GM12874 (cell line): ENCODE measurements at regions not wholly inside any gene's neighbourhood (a gene's known extent, or its start where the extent isn't known, plus 50 kb on each side); places are given as distances from the start of the nearest gene placed in this dataset.
A peak's percentile ranks its signal among the peaks of the same experiment; 100 is the strongest.

Experiments used
- TF ChIP-seq, protein P1 (sequence below): IDR thresholded peaks from 2 replicates; pipeline ENCODE4 v1.5.1; 2011; ENCODE audit warnings: low read depth, mild to moderate bottlenecking, control low read depth, low read length, moderate library complexity; ENCODE audit not compliant: insufficient read depth

DNA sequence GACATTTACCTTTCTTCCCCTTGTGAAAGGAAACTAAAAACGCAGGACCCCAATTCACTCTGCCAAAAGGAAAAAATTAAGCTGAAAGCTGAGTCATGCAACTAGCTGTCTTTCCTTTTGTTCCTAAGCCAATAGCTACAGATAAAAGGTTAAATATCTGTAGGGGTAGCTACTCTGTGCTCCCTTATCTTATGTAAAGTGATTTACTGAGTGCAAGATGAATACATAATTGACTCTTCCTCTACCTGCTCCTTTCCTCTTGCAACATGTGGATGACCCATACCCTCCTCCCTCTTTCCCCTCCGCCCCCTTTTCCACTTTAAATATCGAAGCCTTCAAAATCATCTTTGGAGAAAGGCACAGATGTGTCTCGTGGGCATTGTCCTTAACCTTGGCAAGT is 68.0 kb upstream of the ZNF157 start:
- TF ChIP-seq, protein P1, sequence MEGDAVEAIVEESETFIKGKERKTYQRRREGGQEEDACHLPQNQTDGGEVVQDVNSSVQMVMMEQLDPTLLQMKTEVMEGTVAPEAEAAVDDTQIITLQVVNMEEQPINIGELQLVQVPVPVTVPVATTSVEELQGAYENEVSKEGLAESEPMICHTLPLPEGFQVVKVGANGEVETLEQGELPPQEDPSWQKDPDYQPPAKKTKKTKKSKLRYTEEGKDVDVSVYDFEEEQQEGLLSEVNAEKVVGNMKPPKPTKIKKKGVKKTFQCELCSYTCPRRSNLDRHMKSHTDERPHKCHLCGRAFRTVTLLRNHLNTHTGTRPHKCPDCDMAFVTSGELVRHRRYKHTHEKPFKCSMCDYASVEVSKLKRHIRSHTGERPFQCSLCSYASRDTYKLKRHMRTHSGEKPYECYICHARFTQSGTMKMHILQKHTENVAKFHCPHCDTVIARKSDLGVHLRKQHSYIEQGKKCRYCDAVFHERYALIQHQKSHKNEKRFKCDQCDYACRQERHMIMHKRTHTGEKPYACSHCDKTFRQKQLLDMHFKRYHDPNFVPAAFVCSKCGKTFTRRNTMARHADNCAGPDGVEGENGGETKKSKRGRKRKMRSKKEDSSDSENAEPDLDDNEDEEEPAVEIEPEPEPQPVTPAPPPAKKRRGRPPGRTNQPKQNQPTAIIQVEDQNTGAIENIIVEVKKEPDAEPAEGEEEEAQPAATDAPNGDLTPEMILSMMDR, result no peak

DNA sequence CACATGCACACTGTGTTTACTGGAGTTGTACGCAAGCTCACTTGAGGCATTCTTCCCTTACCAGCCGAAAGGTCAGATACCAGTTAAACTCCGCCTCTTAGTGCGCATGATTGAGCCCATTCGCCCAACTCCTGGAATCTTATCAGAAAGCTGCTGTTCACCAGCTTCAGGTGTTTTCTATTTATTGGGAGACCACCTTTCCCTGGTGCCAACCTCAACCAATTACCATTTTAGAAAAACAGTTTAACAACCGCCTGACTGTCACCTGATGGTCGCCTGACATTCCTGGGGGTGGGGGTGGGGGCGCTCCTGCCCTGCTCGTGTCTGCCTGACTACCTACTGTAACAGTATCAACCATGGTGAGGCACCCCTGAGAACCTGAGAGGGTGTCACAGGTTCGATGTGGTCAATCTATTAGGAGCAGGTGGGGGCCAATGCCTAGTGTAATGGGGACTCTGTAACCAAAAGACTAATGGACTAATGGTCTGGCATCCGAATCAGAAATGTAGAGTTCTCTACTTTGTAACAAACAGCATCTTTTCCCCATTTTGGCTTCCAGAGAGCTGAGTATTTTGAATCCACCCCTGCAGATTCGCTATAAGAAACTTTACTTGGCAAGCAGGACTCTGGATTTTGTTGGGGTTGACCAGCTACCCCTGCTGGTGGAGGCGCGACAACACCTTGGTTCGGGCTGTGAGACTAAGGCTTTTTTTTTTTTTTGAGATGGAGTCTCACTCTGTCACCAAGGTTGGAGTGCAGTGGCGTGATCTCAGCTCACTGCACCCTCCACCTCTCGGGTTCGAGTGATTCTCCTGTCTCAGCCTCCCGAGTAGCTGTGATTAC is 58.2 kb upstream of the ZNF157 start:
- TF ChIP-seq, protein P1, result peak; percentile 46

DNA sequence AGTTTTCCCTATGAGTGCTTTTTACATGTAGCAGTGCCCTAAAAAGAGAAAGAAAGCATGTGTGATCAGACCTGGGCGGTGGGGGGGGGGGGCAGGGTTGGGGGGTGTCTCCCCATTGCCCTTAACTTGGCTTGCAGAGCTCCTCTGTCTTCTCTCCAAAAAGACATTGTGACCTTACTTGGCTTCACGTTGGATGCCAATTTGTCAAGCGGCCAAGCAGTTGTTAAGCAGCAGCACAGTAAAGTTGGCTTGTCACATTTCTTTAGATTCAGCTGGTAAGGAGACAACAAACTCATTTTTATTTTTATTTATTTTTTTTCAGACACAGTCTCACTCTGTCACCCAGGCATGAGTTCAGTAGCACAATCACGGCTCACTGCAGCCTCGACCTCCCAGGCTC is 57.3 kb upstream of the ZNF157 start:
- TF ChIP-seq, protein P1, result no peak

DNA sequence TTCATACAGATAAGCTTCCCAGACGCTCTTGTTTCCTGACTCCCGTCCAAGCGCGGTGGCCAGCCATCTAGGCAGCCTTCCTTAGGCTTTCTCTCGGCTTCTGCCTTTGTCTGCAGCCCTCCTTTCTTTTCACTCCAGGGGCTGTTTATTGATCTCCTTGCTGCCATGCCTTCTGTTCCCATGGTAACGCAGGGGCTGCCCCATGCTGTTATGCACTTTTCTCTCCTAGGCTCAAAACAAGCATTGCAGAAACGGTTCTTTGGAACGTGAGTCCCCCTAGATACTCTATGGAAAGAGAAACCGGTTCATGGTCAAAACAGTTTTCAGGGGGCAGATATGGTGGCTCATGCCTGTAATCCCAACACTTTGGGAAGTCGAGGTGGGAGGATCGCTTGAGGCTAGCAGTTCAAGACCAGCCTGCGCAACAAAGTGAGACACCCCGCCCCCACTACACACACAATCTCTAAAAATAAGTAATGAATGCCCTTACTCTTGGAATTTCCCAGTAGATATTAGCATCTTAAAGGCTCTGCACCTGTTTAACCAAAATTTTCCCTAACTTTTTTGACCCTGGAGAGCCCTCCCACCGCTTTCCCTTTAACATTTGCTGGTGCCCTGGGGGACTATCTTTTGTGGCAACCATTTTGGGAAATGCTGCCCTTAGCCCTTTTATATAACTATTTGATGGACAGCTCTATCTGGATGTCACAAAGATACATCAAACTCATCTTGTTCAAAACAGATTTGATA is 53.9 kb upstream of the ZNF157 start:
- TF ChIP-seq, protein P1, result no peak
